ENCODE measurements at regions not wholly inside any gene's neighbourhood (a gene's known extent, or its start where the extent isn't known, plus 50 kb on each side); places are given as distances from the start of the nearest gene placed in this dataset.
"Not testable (repeated sequence)": the region's sequence is repeated elsewhere in the genome, so short reads cannot be mapped to it uniquely, and the experiment has no call there.

- intact Hi-C loops (cut with DNase I) = no loop called here
- no peaks in the 10 kb centered on the region for H3K4me1 ChIP-seq
- no peak overlapping the region for H3K27ac ChIP-seq
- no peak overlapping the region for H3K9ac ChIP-seq (ENCODE audit: low read depth in 2 of 2, low read length in 2 of 2)
- no peaks in the 10 kb centered on the region for H3K9me3 ChIP-seq
- no peak for TF ChIP-seq CTCF (IDR thresholded peaks at IDR 0.05)
- H3K36me3 ChIP-seq = no peaks in the 10 kb centered on the region
- no peaks in the 10 kb centered on the region for H3K27me3 ChIP-seq
- no peak overlapping the region for H3K4me3 ChIP-seq
- DNase-seq = no peak
Measured at GRCh38 chr16:26595199-26595598, 471.5 kb upstream of the C16orf82 start.

GRCh38 chr16:26596033-26596432 lies 470.7 kb upstream of the C16orf82 start:
- H3K27me3 ChIP-seq; H3K4me3 ChIP-seq; intact Hi-C loops (cut with DNase I); DNase-seq; H3K4me1 ChIP-seq; H3K9me3 ChIP-seq; H3K9ac ChIP-seq (ENCODE audit: low read depth in 2 of 2, low read length in 2 of 2); H3K27ac ChIP-seq; H3K36me3 ChIP-seq: not testable (repeated sequence)

- Histone ChIP-seq H3K9me3 (no peaks in the 10 kb centered on the region), H3K9ac (ENCODE audit: low read depth in 2 of 2, low read length in 2 of 2) (no peak overlapping the region), H3K4me1 (no peaks in the 10 kb centered on the region), H3K27me3 (no peaks in the 10 kb centered on the region), H3K4me3 (no peak overlapping the region), H3K27ac (no peak overlapping the region), H3K36me3 (no peaks in the 10 kb centered on the region)
- intact Hi-C loops (cut with DNase I) = no loop called here
- no peak for DNase-seq
- no peak for TF ChIP-seq CTCF (IDR thresholded peaks at IDR 0.05)
Measured at GRCh38 chr16:26598061-26598460, 468.7 kb upstream of the C16orf82 start.

DNA sequence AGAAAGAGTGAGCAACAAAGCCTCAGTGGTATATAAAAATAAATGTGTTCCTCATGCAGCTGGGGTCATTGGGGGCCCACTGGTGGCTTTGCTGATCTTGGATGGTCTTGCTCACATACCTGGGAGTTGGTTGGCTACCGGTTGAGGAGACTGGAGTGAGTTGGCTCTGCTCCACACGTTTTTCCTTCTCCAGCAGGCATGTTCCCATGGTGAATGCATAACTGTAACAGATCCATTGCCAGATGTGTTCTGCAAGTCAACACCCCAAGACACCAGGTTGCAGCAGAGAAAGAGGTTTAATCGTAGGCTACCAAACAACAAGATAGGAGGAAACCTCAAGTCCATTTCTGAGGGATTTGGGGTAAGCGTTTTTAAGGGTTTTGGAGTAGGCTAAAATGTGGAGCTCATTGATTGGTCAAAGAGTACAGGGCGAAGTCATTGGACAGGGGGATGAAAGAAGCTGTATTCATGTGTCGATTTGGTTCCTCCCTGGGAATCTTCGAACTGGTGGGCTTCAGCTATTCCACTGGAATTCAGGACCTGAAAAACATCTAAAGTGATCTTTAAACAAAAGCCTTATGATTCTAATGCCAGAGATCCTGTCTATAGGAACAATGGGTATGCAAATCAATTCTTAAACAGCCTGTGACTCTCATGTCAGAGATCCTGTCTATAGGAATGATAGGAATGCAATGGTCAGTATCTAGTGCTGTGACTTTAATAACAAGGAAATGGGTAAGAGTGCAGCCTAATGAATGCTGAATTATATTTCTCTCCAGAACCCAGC lies 467.5 kb upstream of the C16orf82 start:
- Histone ChIP-seq H3K27me3 (no peaks in the 10 kb centered on the region), H3K4me3 (no peak overlapping the region), H3K9me3 (no peaks in the 10 kb centered on the region), H3K36me3 (no peaks in the 10 kb centered on the region), H3K9ac (ENCODE audit: low read depth in 2 of 2, low read length in 2 of 2) (no peak overlapping the region), H3K27ac (no peak overlapping the region), H3K4me1 (no peaks in the 10 kb centered on the region)
- intact Hi-C loops (cut with DNase I) = no loop called here
- DNase-seq = no peak
- TF ChIP-seq CTCF (IDR thresholded peaks at IDR 0.05) = no peak

GRCh38 chr16:26599785-26600104 lies 467.0 kb upstream of the C16orf82 start:
- Histone ChIP-seq H3K9me3 (no peaks in the 10 kb centered on the region), H3K27me3 (no peaks in the 10 kb centered on the region), H3K9ac (ENCODE audit: low read depth in 2 of 2, low read length in 2 of 2) (no peak overlapping the region), H3K27ac (no peak overlapping the region), H3K4me1 (no peaks in the 10 kb centered on the region), H3K36me3 (no peaks in the 10 kb centered on the region), H3K4me3 (no peak overlapping the region)
- TF ChIP-seq CTCF (IDR thresholded peaks at IDR 0.05) = no peak
- no peak for DNase-seq
- intact Hi-C loops (cut with DNase I) = no loop called here

DNA sequence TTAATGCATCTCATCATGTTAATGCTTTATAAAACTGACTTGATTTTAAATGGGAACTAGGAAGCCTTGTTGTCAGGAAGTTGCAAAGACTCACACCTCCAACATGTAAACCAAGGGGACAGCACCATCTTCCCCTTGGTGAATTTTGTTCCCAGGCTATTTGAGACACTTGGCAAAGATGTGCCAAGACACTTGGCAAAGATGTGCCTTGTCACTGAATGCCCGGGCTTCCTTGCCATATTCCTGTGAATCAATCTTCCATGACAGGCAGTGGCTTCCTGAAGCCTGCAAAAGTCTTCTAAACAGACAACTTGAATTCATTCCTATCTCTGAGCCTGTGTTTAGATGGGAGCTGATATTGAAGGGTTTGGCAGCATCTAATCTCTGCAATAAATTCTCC lies 465.4 kb upstream of the C16orf82 start:
- Histone ChIP-seq H3K9ac (ENCODE audit: low read depth in 2 of 2, low read length in 2 of 2) (no peak overlapping the region), H3K9me3 (no peaks in the 10 kb centered on the region), H3K4me1 (no peaks in the 10 kb centered on the region), H3K4me3 (no peak overlapping the region), H3K27ac (no peak overlapping the region), H3K36me3 (no peaks in the 10 kb centered on the region), H3K27me3 (no peaks in the 10 kb centered on the region)
- no peak for DNase-seq
- intact Hi-C loops (cut with DNase I) = no loop called here
- TF ChIP-seq CTCF (IDR thresholded peaks at IDR 0.05) = no peak
